Thyroid gland (tissue), 4 donors: ENCODE measurements at regions not wholly inside any gene's neighbourhood (a gene's known extent, or its start where the extent isn't known, plus 50 kb on each side); places are given as distances from the start of the nearest gene placed in this dataset.
"Not testable (repeated sequence)": the region's sequence is repeated elsewhere in the genome, so short reads cannot be mapped to it uniquely, and the experiment has no call there.

Experiments
- DNase-seq, 2 donors: peaks; one replicate each; pipeline ENCODE4 v3.0.0-alpha.2; 2019
- H3K27ac ChIP-seq, 3 donors: fragments of 200-600 bp; sonication (generic); 1 replicate in 2 of 3; 2 replicates in 1 of 3; pipeline ENCODE4 v1.5.1; 2016 to 2019; ENCODE audit warnings: mild to moderate bottlenecking in 1 of 3, moderate library complexity in 1 of 3
- H3K27me3 ChIP-seq: fragments of 200-600 bp; sonication (generic); one replicate; pipeline ENCODE4 v1.5.1; 2019
- H3K36me3 ChIP-seq, 2 donors: fragments of 200-600 bp; sonication (generic); one replicate each; pipeline ENCODE4 v1.5.1; 2016 to 2019
- H3K4me1 ChIP-seq, 2 donors: fragments of 200-600 bp; sonication (generic); one replicate each; pipeline ENCODE4 v1.5.1; 2017 to 2019
- H3K4me3 ChIP-seq, 3 donors: fragments of 200-600 bp; sonication (generic); replicated peaks in 1 of 3; 1 replicate in 2 of 3; 2 replicates in 1 of 3; pipeline ENCODE4 v1.5.1; 2016; ENCODE audit warnings: mild to moderate bottlenecking in 1 of 3
- H3K9me3 ChIP-seq: fragments of 200-600 bp; sonication (generic); one replicate; pipeline ENCODE4 v1.5.1; 2017
- CTCF ChIP-seq, 6 experiments: fragments of 200-600 bp in 3 of 6; fragments of 450-650 bp in 3 of 6; sonication (generic) in 3 of 6; IDR thresholded peaks; one replicate each; pipeline ENCODE4 v1.5.1; 2016 to 2019; ENCODE audit warnings: antibody characterized with exemption in 6 of 6, mild to moderate bottlenecking in 2 of 6, inconsistent platforms in 1 of 6, moderate library complexity in 1 of 6
- POLR2A ChIP-seq, 2 donors: fragments of 450-650 bp; IDR thresholded peaks; one replicate each; pipeline ENCODE4 v1.6.1; 2017; ENCODE audit warnings: antibody characterized with exemption in 2 of 2, mild to moderate bottlenecking in 2 of 2, moderate library complexity in 1 of 2
- WGBS, 2 donors: methylation state at CpG; one replicate each; pipeline ENCODE4 v1.1.5; 2017; 5-methylcytosine and 5-hydroxymethylcytosine counted together
- intact Hi-C: fragments of 100-400 bp; cut with DNase I; formaldehyde crosslinking; loops from one replicate; pipeline ENCODE4 v1.15.1; 2023

GRCh38 chr2:239819974-239820555 is 205.1 kb downstream of the NDUFA10 start:
- Histone ChIP-seq H3K9me3 (no peaks in the 10 kb centered on the region), H3K27ac (no peak overlapping the region), H3K27me3 (no peaks in the 10 kb centered on the region), H3K36me3 (no peaks in the 10 kb centered on the region), H3K4me3 (no peak overlapping the region), H3K4me1 (peaks cover 5 to 15% of the 10 kb centered on the region in 2 donors)
- no peak for TF ChIP-seq POLR2A (IDR thresholded peaks at IDR 0.05)
- TF ChIP-seq CTCF (IDR thresholded peaks at IDR 0.05): no peak
- 44 to 48% methylated on average over 17 of the region's 17 CpGs for WGBS, 2 donors
- intact Hi-C loops: no loop called here
- DNase-seq: peak; percentile 46 to 62

DNA sequence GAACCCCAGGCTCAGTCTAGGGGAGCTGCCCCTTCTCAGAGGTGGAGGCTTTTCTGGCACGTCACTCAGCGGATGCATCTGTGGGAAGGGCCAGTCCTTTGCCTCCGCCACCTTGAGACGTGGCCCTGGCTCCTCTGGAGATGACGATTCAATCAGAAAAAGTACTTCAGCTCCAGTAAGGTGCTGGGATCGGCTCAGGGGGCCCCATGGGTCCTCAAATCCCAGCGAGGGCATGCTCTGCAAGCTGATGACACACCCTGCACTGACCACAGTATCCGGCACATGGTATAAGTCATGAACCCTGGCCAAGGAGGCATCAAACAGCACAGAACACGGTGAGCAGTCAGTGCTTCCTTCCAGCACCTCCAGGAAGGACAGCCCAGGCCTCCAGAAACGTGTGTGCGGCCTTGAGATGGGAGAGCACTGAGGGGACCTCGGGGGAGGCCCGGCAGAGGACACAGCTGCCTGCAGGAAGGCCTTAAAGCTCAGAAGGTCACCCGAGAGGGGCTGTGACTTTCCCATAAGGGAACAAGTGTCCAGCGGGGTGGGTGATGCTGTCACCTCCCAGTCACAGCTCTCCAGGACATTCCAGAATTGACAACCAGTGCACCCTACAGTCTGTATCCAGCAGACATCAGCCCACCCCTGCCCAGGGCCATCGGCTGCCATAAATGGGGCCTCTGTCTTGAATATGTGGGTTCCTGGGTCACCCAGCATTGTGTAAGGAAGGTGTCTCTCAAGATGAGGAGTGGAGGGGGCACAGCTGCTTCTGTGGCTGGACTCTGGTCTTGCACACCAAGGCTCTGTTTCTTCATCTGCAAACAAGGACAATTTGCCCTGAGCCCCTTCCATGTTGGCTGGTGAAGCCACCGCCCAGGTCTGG is 205.8 kb downstream of the NDUFA10 start:
- WGBS, 2 donors: 70 to 88% methylated on average over 3 to 15 of the region's 17 CpGs
- intact Hi-C loops: no loop called here
- H3K27me3 ChIP-seq: no peaks in the 10 kb centered on the region
- DNase-seq: no peak
- no peak for TF ChIP-seq CTCF (IDR thresholded peaks at IDR 0.05)
- TF ChIP-seq POLR2A (IDR thresholded peaks at IDR 0.05): no peak
- H3K4me1 ChIP-seq: peaks cover 9 to 22% of the 10 kb centered on the region in 2 donors
- no peaks in the 10 kb centered on the region for H3K36me3 ChIP-seq
- H3K27ac ChIP-seq: no peak overlapping the region
- no peak overlapping the region for H3K4me3 ChIP-seq
- no peaks in the 10 kb centered on the region for H3K9me3 ChIP-seq

- no peak for DNase-seq
Measured at GRCh38 chr2:239818531-239819011, 206.6 kb downstream of the NDUFA10 start.

DNA sequence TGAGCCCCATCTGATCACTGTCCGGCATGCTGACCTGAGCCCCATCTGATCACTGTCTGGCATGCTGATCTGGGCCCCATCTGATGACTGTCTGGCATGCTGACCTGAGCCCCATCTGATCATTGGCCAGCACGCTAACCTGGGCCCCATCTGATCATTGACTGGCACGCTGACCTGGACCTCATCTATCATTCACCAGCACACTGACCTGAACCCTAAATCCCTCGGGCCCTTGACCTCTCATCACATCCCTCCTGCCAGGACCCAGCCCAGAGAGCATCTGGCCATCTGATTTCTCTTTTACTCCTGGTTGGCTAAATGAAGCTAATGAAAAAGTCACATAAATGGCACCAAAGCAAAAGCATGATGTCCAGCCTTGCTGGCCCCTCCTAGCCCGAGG is 207.1 kb downstream of the NDUFA10 start:
- intact Hi-C loops: no loop called here
- no peaks in the 10 kb centered on the region for H3K9me3 ChIP-seq
- no peaks in the 10 kb centered on the region for H3K36me3 ChIP-seq
- H3K27ac ChIP-seq: no peak overlapping the region
- no peak for DNase-seq
- H3K4me3 ChIP-seq: no peak overlapping the region
- WGBS, 2 donors: 90 to 92% methylated on average over 4 to 5 of the region's 5 CpGs
- TF ChIP-seq POLR2A (IDR thresholded peaks at IDR 0.05): no peak
- no peak for TF ChIP-seq CTCF (IDR thresholded peaks at IDR 0.05)
- H3K4me1 ChIP-seq: peaks cover 17 to 34% of the 10 kb centered on the region in 2 donors
- no peaks in the 10 kb centered on the region for H3K27me3 ChIP-seq

More at GRCh38 chr2:239818531-239819011, 206.6 kb downstream of the NDUFA10 start:
- Histone ChIP-seq H3K27me3 (no peaks in the 10 kb centered on the region), H3K9me3 (no peaks in the 10 kb centered on the region), H3K4me3 (no peak overlapping the region), H3K4me1 (peaks cover 15 to 30% of the 10 kb centered on the region in 2 donors), H3K27ac (no peak overlapping the region), H3K36me3 (no peaks in the 10 kb centered on the region)
- intact Hi-C loops: no loop called here
- WGBS, 2 donors: 93 to 95% methylated on average over 9 of the region's 9 CpGs
- TF ChIP-seq POLR2A (IDR thresholded peaks at IDR 0.05): no peak
- no peak for TF ChIP-seq CTCF (IDR thresholded peaks at IDR 0.05)

GRCh38 chr2:239817468-239818031 is 207.6 kb downstream of the NDUFA10 start:
- intact Hi-C loops, DNase-seq, H3K9me3 ChIP-seq, H3K27me3 ChIP-seq, H3K36me3 ChIP-seq, H3K4me3 ChIP-seq, H3K27ac ChIP-seq: not testable (repeated sequence)
- H3K4me1 ChIP-seq: peaks cover 17 to 34% of the 10 kb centered on the region in 2 donors
- WGBS, 2 donors: 83 to 88% methylated on average over 4 to 6 of the region's 8 CpGs
